ENCODE measurements at regions not wholly inside any gene's neighbourhood (a gene's known extent, or its start where the extent isn't known, plus 50 kb on each side); places are given as distances from the start of the nearest gene placed in this dataset.

DNA sequence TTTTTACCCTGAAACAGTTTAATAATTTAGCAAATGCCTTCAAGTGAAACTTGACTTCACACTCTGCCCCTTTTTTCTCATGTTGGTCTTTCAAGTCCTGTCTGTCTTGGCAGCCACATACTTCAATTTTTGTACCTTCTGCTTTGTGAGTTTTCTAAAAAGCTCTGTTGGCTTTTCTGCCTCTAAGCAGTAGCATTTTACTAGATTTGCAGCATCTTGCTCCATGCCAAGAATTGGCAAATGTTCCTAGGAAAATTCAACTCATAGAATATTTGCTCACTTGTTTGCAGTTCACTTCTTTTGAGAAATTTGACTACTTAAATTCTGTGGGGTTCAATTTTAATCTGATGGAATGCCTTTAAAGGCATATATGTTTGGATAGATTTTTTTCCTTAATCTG is 59.2 kb downstream of the FAM47A start:
- peak; percentile 7 for DNase-seq

DNA sequence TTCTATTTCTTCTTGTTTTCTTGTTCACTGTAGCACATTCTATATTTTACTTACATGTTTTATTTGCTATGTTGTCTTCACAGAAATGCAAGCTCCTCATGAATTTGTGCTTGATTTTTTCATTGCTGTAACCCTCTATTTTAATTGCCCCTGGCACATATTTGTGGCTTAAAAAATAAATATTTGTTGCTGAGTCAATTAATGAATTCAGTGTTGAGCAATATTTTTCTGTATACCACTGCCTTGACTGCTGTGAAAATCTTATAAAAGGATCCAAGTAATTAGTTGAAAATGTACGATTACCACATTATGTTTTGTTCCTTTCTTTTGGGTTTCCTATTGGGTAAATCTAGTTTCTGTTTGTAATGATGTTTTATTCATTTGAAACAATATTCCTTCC is 68.5 kb downstream of the FAM47A start:
- DNase-seq = no peak

DNA sequence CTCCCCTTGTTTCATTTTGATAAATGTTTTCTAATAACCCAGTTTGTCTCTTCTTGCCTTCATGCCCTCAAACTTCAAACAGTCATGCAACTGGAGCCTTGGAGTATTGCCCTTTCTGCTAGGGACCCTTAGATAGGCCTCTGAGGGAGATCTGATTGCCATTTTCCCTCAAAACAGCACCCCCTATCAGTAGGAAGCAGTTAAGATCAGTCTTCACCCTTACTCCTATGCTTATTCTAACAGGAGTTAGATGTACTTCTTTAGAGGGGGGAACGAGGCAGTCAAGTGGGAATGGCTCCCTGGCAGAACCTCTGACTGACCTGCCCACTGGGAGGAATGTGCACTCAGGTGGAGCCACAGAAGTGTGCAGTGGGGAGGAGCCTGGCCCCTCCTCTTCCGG is 74.1 kb downstream of the FAM47A start:
- no peak for DNase-seq

DNA sequence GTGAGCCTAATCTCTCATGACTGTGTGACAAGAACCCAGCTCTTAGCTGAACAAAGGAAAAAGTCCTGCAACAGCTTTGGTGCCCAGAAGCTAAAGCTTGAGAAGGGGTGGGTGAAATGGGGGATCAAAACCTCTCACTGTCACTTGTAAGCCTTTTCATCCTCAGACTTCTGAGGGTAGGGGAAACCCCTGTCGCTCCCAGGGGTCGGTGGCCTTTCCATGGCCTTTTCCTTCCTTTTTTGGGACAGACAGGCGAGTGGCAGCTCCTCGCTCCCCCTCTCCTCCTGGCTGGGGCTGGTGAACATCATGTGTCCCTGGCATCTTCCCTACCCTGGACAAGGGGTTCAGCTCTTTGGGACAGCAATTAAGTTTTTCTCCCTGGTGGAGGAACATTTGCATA is 78.2 kb downstream of the FAM47A start:
- DNase-seq = no peak
